Sigmoid colon (tissue), 4 donors: ENCODE measurements at regions not wholly inside any gene's neighbourhood (a gene's known extent, or its start where the extent isn't known, plus 50 kb on each side); places are given as distances from the start of the nearest gene placed in this dataset.

Experiments
- EP300 ChIP-seq, 4 donors: sonication (generic); formaldehyde crosslinking; IDR thresholded peaks; one replicate each; pipeline ENCODE4 v1.6.1; 2017; ENCODE audit warnings: antibody characterized with exemption in 4 of 4
- TF ChIP-seq, protein P1 (sequence below), 4 experiments: fragments of 450-650 bp in 3 of 4; fragments of 200-600 bp in 1 of 4; IDR thresholded peaks; one replicate each; pipeline ENCODE4 v1.5.1; 2016 to 2019; ENCODE audit warnings: antibody characterized with exemption in 4 of 4, mild to moderate bottlenecking in 3 of 4, moderate library complexity in 2 of 4

DNA sequence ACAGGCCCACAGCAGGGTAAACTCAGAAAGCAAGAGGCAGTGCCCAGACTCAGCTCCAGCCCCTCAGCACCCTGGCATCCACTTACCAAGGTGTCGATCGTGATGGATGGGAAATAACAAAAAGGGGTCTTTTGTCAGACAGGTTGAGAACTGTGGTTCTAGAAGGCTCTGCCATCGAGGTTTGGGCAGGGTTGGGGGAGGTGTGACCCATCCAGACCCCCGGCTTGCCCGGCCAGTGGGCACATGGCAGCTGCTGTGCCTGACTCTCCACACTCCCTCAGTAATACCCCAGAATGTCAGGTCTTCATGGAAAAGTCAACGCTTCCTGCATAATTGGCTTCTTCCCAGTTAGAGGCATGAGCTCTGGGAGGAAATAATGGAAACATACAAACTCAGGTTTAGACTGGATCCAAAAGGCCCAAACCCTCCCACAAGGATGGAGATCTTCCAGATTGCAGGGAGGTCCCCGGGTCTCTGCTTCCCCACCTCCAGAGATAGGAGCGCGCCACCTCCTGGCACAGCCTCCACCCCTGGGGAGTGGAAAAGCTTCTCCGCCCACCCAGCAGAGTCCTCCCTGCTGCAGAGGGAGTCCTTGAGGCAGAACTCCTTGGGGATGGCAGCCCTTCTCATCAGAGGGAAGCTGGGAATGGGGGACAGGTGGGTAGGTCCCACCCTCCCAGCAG, 149.8 kb upstream of the IQSEC1 start:
- TF ChIP-seq EP300 (IDR thresholded peaks at IDR 0.05), result no peak
- TF ChIP-seq, protein P1, sequence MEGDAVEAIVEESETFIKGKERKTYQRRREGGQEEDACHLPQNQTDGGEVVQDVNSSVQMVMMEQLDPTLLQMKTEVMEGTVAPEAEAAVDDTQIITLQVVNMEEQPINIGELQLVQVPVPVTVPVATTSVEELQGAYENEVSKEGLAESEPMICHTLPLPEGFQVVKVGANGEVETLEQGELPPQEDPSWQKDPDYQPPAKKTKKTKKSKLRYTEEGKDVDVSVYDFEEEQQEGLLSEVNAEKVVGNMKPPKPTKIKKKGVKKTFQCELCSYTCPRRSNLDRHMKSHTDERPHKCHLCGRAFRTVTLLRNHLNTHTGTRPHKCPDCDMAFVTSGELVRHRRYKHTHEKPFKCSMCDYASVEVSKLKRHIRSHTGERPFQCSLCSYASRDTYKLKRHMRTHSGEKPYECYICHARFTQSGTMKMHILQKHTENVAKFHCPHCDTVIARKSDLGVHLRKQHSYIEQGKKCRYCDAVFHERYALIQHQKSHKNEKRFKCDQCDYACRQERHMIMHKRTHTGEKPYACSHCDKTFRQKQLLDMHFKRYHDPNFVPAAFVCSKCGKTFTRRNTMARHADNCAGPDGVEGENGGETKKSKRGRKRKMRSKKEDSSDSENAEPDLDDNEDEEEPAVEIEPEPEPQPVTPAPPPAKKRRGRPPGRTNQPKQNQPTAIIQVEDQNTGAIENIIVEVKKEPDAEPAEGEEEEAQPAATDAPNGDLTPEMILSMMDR (IDR thresholded peaks at IDR 0.05), result no peak
